HCT116 (cell line): ENCODE measurements at regions not wholly inside any gene's neighbourhood (a gene's known extent, or its start where the extent isn't known, plus 50 kb on each side); places are given as distances from the start of the nearest gene placed in this dataset.

Experiments used
- CEBPB ChIP-seq: IDR thresholded peaks from 2 replicates; pipeline ENCODE4 v1.6.1; 2012; ENCODE audit warnings: low read depth
- CTCF ChIP-seq, 3 experiments: fragments of 200-600 bp in 1 of 3; sonication (generic) in 1 of 3; IDR thresholded peaks in 2 of 3; conservative IDR thresholded peaks in 1 of 3; 2 replicates each; pipeline ENCODE4 v1.5.1; 2012 to 2017; ENCODE audit warnings: low read depth in 2 of 3, low read length in 2 of 3, antibody characterized with exemption in 1 of 3, borderline replicate concordance in 1 of 3, control low read depth in 1 of 3, mild to moderate bottlenecking in 1 of 3, mixed read lengths in 1 of 3, mixed run types in 1 of 3, moderate library complexity in 1 of 3; ENCODE audit not compliant: insufficient read depth in 1 of 3
- EZH2 ChIP-seq: fragments of 200-600 bp; sonication (generic); IDR thresholded peaks from 2 replicates; pipeline ENCODE4 v1.6.1; 2017; ENCODE audit warnings: antibody characterized with exemption, mixed run types
- MAX ChIP-seq: IDR thresholded peaks from 2 replicates; pipeline ENCODE4 v1.6.1; 2012
- POLR2A ChIP-seq: IDR thresholded peaks from 2 replicates; pipeline ENCODE4 v1.7.0; 2011; ENCODE audit warnings: borderline replicate concordance; ENCODE audit not compliant: insufficient read depth, insufficient read length; ENCODE audit errors: extremely low read depth
- POLR2AphosphoS5 ChIP-seq: IDR thresholded peaks from 2 replicates; pipeline ENCODE4 v1.6.1; 2011; ENCODE audit warnings: mild to moderate bottlenecking, low read depth, low read length, moderate library complexity
- RAD21 ChIP-seq: IDR thresholded peaks from 2 replicates; pipeline ENCODE4 v1.6.1; 2012; ENCODE audit warnings: low read depth, mild to moderate bottlenecking
- ZFX ChIP-seq: fragments of 450-650 bp; IDR thresholded peaks from 2 replicates; pipeline ENCODE4 v1.6.1; 2017

GRCh38 chr6:134725590-134725989 lies 224.3 kb downstream of the ALDH8A1 start:
- TF ChIP-seq POLR2AphosphoS5 (no peak), RAD21 (no peak), CTCF (IDR thresholded peaks at IDR 0.05 in 2 of 3, conservative IDR thresholded peaks at IDR 0.05 in 1 of 3; ENCODE audit: borderline replicate concordance in 1 of 3, insufficient read depth in 1 of 3, low read depth in 2 of 3, low read length in 2 of 3) (no peak), EZH2 (no peak), POLR2A (no peak), MAX (no peak), CEBPB (no peak), ZFX (no peak)
